ENCODE measurements at regions not wholly inside any gene's neighbourhood (a gene's known extent, or its start where the extent isn't known, plus 50 kb on each side); places are given as distances from the start of the nearest gene placed in this dataset. TPM values are rescaled to one million over a fixed set of nuclear protein-coding genes. Genes with fewer than 3 reads are reported as not detected.
"Not testable (repeated sequence)": the region's sequence is repeated elsewhere in the genome, so short reads cannot be mapped to it uniquely, and the experiment has no call there.

- H2BK120ac ChIP-seq (ENCODE audit: low read depth, low read length); H4K8ac ChIP-seq (ENCODE audit: low read depth, low read length); H2AK5ac ChIP-seq (ENCODE audit: low read length); H3K79me1 ChIP-seq (ENCODE audit: low read length); H4K5ac ChIP-seq (ENCODE audit: low read length); H3K4me2 ChIP-seq (ENCODE audit: low read length); H3K4me3 ChIP-seq (ENCODE audit: low read length); H3K4me1 ChIP-seq (ENCODE audit: control insufficient read depth, low read depth, low read length); H2BK5ac ChIP-seq (ENCODE audit: low read length); H3K56ac ChIP-seq (ENCODE audit: low read length); H2BK15ac ChIP-seq (replicated peaks; ENCODE audit: low read depth); H3K36me3 ChIP-seq (ENCODE audit: control insufficient read depth, insufficient read depth, low read length); H3K27me3 ChIP-seq (ENCODE audit: insufficient read depth, low read length, poor library complexity); H3K27ac ChIP-seq (ENCODE audit: low read depth, low read length); H3K79me2 ChIP-seq (ENCODE audit: control insufficient read depth, insufficient read depth, low read length); H3K4ac ChIP-seq (ENCODE audit: low read depth, low read length); H3K9ac ChIP-seq (ENCODE audit: low read length); H3K23ac ChIP-seq (ENCODE audit: low read length); H3K18ac ChIP-seq (ENCODE audit: low read length); DNase-seq: not testable (repeated sequence)
- WGBS (ENCODE audit: extremely low coverage, insufficient coverage, low lambda C conversion rate) = no CpG with 5 or more reads among the region's 1 CpG
These were observed 56.9 kb upstream of the TBX18 start for GRCh38 chr6:84821314-84821713.

GRCh38 chr6:84816741-84817140 is 52.3 kb upstream of the TBX18 start:
- Histone ChIP-seq H3K79me2 (ENCODE audit: control insufficient read depth, insufficient read depth, low read length) (no peaks in the 10 kb centered on the region), H3K56ac (ENCODE audit: low read length) (no peak overlapping the region), H2AK5ac (ENCODE audit: low read length) (no peak overlapping the region), H4K5ac (ENCODE audit: low read length) (no peak overlapping the region), H3K27me3 (ENCODE audit: insufficient read depth, low read length, poor library complexity) (no peaks in the 10 kb centered on the region), H3K18ac (ENCODE audit: low read length) (no peak overlapping the region), H3K4me2 (ENCODE audit: low read length) (no peak overlapping the region), H3K36me3 (ENCODE audit: control insufficient read depth, insufficient read depth, low read length) (no peaks in the 10 kb centered on the region), H3K4me1 (ENCODE audit: control insufficient read depth, low read depth, low read length) (no peaks in the 10 kb centered on the region), H2BK15ac (replicated peaks; ENCODE audit: low read depth) (no peak overlapping the region), H2BK120ac (ENCODE audit: low read depth, low read length) (no peak overlapping the region), H4K8ac (ENCODE audit: low read depth, low read length) (no peak overlapping the region), H3K4ac (ENCODE audit: low read depth, low read length) (no peak overlapping the region), H3K4me3 (ENCODE audit: low read length) (no peak overlapping the region), H3K23ac (ENCODE audit: low read length) (no peak overlapping the region), H2BK5ac (ENCODE audit: low read length) (no peak overlapping the region), H3K27ac (ENCODE audit: low read depth, low read length) (no peak overlapping the region), H3K9ac (ENCODE audit: low read length) (no peak overlapping the region), H3K79me1 (ENCODE audit: low read length) (no peaks in the 10 kb centered on the region)
- DNase-seq = no peak
- no CpG with 5 or more reads among the region's 3 CpGs for WGBS (ENCODE audit: extremely low coverage, insufficient coverage, low lambda C conversion rate)

- H4K8ac ChIP-seq (ENCODE audit: low read depth, low read length) = no peak overlapping the region
- no peak overlapping the region for H3K4ac ChIP-seq (ENCODE audit: low read depth, low read length)
- H3K79me1 ChIP-seq (ENCODE audit: low read length) = no peaks in the 10 kb centered on the region
- H3K27ac ChIP-seq (ENCODE audit: low read depth, low read length) = no peak overlapping the region
- no peaks in the 10 kb centered on the region for H3K4me1 ChIP-seq (ENCODE audit: control insufficient read depth, low read depth, low read length)
- DNase-seq = no peak
- H2AK5ac ChIP-seq (ENCODE audit: low read length) = no peak overlapping the region
- no peak overlapping the region for H3K4me2 ChIP-seq (ENCODE audit: low read length)
- H3K36me3 ChIP-seq (ENCODE audit: control insufficient read depth, insufficient read depth, low read length) = no peaks in the 10 kb centered on the region
- H4K5ac ChIP-seq (ENCODE audit: low read length) = no peak overlapping the region
- no peak overlapping the region for H2BK120ac ChIP-seq (ENCODE audit: low read depth, low read length)
- no peaks in the 10 kb centered on the region for H3K79me2 ChIP-seq (ENCODE audit: control insufficient read depth, insufficient read depth, low read length)
- WGBS (ENCODE audit: extremely low coverage, insufficient coverage, low lambda C conversion rate) = no CpG with 5 or more reads among the region's 3 CpGs
- H3K4me3 ChIP-seq (ENCODE audit: low read length) = no peak overlapping the region
- H3K18ac ChIP-seq (ENCODE audit: low read length) = no peak overlapping the region
- no peak overlapping the region for H3K23ac ChIP-seq (ENCODE audit: low read length)
- H3K27me3 ChIP-seq (ENCODE audit: insufficient read depth, low read length, poor library complexity) = no peaks in the 10 kb centered on the region
- no peak overlapping the region for H3K56ac ChIP-seq (ENCODE audit: low read length)
- no peak overlapping the region for H2BK5ac ChIP-seq (ENCODE audit: low read length)
- H2BK15ac ChIP-seq (replicated peaks; ENCODE audit: low read depth) = no peak overlapping the region
- no peak overlapping the region for H3K9ac ChIP-seq (ENCODE audit: low read length)
These were observed 51.7 kb upstream of the TBX18 start for GRCh38 chr6:84815896-84816735.

Small RNAs in the stretch of these regions (small RNA-seq; reads per million reads assigned to genes)
- gene AL109941.1 (ENCODE audit: insufficient read depth) = not detected
